ENCODE measurements at regions not wholly inside any gene's neighbourhood (a gene's known extent, or its start where the extent isn't known, plus 50 kb on each side); places are given as distances from the start of the nearest gene placed in this dataset.
A peak's percentile ranks its signal among the peaks of the same experiment; 100 is the strongest.
"Not testable (repeated sequence)": the region's sequence is repeated elsewhere in the genome, so short reads cannot be mapped to it uniquely, and the experiment has no call there.

DNA sequence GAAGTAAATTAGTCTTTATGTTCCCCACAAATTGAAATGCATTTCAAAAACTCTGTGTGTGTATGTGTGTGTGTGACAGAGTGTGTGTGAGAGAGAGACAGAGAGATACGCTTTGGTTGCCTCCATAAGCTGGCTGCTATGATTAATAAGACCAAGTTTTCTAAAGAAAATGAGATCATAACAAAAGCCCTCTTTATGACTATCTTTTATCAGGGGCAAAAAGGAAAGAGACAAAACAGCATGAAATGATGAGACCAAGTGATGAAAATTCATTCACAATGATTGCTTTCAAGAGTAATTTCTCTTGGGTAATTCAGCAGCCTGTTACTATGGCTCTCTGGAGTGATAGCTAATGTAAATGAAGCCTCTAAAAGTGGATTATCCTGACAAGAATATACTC is 277.6 kb upstream of the PLEKHG7 start:
- no peak for DNase-seq (ENCODE audit: low read depth)

DNA sequence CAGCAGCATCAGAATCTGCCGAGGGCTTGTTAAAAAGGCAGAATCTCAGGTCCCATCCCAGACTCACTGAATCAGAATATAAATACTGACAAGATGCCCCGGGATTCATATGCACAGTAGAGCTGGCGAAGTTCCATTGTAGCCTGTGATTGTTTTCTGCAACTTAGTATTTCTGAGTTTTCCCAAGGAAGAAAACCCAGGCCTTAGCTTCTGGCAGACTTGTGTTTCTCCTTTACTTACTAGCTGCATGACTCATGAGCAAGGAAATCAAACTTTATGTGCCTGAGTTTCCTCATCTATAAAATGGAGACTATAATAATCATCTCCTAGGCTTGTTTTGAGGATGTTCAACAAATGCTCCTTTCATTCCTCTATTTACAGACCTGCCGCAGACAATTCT is 278.5 kb upstream of the PLEKHG7 start:
- DNase-seq (ENCODE audit: low read depth): no peak

DNA sequence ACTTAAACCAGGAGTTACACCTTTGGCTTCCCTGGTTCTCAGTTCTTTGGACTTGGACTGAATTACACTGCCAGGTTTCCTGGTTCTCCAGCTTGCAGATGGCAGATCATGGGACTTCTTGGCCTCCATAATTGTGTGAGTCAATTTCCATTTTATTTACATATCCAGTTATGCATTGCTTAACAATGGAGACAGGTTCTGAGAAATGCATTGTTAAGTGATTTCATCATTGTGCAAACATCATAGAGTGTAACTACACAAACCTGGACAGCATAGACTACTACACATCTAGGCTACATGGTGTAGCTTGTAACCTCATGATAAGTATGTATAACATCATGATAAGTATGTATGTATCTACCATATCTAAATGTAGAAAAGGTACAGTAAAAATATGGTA is 276.1 kb upstream of the BTG1 start:
- no peak for DNase-seq (ENCODE audit: low read depth)

DNA sequence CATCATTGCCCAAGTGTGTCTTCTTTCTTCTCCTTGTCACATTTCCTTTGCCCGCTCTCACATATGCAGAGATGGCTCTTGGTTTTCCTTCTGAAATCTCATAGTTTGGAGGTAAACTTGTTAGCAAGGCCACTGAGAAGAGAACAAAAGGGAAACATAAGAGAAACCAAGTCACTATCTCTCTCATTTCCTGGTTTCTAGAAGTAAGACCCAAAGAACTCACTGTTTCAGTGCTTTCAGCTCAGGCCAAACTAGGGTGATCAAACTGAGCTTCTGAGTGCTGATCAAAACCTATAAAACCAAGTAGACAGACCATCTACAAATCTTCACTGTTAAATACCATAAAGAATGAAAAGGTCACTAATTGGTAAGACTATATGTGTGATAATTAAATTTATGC is 275.4 kb upstream of the BTG1 start:
- DNase-seq (ENCODE audit: low read depth): no peak

- no peak for DNase-seq (ENCODE audit: low read depth)
Measured at GRCh38 chr12:92419201-92419600, 273.6 kb upstream of the BTG1 start.

DNA sequence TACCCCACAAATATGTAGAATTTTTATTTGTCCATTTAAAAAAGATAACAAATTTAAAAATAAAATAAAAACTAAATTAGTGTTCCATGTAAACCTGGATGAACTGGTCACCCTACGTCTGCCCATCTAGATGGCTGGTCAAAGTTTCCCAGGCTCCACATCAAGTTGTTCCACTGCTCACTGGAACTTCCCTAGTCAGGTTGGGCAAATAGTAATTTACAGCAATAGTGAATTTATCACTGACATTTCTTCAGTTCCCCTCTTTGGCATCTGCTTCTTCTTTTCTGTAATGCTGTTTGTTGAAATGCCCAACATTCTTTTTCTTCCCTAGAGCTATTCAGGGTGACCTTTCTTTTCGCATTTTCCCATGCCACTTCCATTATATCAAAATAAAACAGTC is 272.7 kb upstream of the BTG1 start:
- no peak for DNase-seq (ENCODE audit: low read depth)

DNA sequence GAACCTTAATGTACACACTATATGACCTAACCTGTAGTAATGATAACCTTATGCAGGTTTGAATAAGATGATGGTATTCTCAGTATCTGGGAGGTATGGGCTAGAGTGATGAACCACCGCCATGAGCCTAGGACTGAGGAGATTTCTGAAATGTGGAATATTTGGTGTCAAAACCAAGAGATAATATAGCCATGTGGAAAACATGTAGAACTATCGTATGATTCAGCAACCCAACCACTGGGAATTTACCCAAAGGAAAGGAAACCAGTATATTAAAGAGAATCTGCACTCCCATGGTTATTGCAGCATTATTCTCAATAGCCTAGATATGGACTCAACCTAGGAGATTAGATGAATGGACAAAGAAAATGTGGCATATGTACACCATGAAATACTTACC is 271.7 kb upstream of the BTG1 start:
- DNase-seq (ENCODE audit: low read depth): no peak

DNA sequence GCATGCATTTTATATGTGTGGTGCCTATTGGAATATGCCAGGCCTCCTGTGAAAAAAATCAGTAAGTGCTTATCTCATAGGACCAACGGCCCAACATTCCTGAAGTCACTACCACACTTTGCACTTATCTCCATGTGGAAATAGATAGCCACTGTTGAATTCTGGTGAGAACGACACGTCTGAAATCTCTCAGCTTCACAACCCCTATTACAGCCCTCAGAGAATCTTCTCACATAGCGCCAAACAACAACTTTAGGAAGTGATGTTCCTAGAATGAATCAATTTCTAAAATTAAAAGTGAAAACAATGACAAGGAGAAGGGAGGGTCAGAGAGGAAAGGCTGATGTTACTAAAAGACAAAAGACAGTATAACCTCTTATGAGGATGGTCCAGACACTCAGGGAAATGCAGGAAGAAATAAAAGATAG is 270.8 kb upstream of the BTG1 start:
- no peak for DNase-seq (ENCODE audit: low read depth)

DNA sequence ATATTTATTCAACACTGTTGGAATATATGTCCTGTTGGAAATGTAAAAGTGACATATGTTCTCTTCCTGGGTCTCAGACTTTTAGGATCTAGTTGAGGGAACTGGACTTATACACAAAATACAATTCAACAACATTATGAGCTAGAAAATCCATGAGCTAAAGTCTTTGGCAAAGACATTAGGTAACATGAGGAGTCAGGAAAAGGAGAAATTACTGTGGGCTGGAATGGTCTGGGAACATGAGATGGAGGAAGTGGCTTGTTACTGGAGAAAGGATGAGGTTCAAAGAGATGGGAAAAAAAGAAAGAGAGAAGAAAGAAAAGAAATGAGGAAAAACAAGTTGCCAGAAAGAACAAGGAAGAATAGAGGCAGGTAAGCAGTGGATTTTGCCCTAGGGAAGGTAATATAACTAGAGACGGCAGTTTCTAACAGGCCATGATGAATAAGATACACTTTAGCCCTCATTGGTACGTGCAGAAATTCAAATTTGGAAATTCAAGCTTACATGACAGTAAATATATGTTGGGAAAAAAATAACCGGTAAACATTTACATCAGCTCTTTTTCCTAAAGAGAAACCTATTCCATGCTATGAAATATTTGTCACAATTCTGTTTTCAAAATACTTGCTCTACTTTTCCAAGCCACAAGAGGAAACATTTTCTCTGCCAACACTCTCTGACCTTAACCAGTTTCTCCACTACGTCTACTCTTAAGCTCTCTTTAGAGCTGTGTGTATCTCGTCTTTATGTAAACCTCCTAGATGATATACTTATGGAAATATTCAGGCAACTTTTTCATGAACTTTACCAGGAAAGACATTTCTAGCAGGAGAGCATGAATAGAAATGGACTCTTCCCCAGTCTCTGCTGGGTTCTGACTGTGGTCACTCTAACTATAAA is 268.8 kb upstream of the BTG1 start:
- DNase-seq (ENCODE audit: low read depth): no peak

GRCh38 chr12:92413286-92413685 is 267.6 kb upstream of the BTG1 start:
- DNase-seq (ENCODE audit: low read depth): no peak

DNA sequence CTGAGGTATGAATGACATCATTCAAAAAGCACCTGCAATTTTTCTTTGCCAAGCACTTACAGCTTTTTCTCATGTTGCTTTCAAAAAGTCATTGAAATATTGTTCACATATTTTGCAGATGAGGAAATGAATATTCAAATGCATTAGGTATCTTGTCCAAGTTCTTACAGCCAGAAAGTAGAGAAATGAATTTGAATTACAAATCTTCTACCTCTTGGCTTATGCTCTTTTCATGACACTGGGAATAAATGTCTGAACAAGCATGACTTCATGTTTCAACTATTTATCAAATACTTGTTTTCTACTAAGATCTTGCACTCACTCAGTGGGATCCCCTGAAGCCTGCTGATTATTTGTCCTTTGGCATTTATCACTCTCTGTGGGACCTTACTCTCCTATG is 267.2 kb upstream of the BTG1 start:
- no peak for DNase-seq (ENCODE audit: low read depth)

GRCh38 chr12:92411687-92412086 is 266.0 kb upstream of the BTG1 start:
- no peak for DNase-seq (ENCODE audit: low read depth)

- no peak for DNase-seq (ENCODE audit: low read depth)
Measured at GRCh38 chr12:92408072-92408900, 262.6 kb upstream of the BTG1 start.

GRCh38 chr12:92406404-92407070 is 260.9 kb upstream of the BTG1 start:
- not testable (repeated sequence) for DNase-seq (ENCODE audit: low read depth)

- not testable (repeated sequence) for DNase-seq (ENCODE audit: low read depth)
Measured at GRCh38 chr12:92405801-92406251, 260.2 kb upstream of the BTG1 start.

DNA sequence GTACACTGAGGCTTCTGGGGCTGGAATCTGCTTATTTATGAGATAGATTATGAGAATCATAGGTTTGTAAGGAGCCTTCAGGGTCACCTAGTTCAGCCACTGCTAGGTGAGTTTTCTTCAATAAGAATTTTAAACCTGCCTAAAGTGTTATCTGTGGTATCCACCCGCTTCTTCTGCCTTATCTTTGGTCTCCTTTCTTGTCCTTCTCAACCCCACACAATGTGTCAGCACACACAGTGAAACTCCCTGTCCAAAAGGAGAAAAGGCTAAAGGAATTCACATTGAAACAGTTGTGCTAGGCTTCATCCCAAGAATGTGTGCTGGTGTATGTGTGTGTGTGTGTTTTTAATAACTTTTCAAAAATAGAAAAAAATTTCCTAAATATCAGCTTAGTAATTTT is 259.3 kb upstream of the BTG1 start:
- no peak for DNase-seq (ENCODE audit: low read depth)

DNA sequence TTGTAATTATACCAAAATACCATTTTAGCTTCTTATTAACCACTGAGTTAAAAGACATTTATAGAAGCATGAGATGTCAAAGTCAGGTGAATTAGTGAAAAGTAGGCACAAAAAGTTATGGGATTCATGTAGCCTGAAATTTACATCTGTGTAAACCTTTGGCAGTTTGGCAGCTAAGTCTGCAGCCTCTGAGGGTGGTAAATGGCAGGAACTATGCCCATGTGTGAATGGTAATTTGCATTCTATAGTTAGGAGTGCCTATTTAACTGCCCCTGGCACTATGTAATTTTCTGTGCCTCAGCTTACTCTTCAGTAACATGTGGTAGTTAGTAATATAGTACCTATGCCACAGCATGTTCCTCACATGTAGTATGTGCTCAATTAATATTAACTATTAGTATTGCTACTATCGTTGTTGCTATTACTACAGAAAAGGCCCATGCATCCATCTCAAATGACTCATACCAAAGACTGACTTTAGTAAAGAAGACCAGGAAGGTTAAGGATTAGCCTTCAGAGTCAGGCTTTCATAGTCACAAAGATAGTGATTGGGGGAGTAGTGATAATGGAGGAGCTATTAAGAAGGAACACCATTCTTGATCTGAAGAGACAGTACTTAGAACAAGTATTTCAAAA is 258.7 kb upstream of the BTG1 start:
- DNase-seq (ENCODE audit: low read depth): no peak

DNA sequence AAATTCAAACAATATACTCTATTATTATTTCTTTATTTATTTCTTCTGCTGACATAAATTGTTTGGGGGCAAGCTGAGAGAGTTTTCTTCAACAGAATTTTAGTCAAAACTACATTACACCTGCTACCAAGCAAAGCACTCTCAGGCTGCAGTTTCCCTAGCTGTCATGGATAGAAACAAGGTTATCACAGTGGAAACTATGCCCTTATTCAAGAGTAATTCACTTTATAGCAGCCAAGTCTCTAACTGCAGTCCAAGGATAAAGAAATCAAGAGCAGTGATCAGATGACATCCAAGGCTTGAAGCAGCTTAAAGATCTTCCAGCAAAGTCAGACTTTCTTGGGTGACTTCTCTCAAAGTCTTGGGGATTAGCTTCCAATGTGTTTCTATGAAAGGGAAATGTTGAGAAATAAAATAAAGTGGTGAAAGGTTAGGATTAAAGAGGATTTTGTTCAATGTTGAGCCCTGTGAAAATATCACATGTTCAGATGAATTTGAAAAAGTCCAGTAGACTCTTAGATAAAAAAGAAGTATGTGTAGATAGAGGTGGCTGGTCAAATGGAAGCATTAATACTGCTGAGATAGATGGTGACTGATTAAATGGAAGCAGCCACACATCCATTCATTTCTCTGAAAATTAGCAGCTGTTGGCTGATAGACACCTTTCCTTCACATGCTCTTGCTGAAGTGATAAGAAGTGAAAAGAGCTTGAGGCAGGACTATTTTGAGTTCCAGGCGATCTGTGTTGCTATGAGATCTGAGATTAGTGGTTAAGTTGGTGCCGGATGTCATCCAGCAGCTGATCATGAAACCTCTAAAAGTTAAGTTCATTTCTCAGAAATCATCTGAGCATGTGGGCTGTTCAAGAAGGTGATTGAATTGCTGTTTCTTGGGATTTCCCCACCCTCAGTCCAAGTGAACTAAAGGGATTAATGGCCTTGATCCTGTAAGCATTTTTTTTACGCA is 257.8 kb upstream of the BTG1 start:
- peak; percentile 35 for DNase-seq (ENCODE audit: low read depth)

GRCh38 chr12:92402415-92402814 is 256.8 kb upstream of the BTG1 start:
- DNase-seq (ENCODE audit: low read depth): no peak

GRCh38 chr12:92400006-92400405 is 254.4 kb upstream of the BTG1 start:
- DNase-seq (ENCODE audit: low read depth): no peak
